H9 (cell line): ENCODE measurements at regions not wholly inside any gene's neighbourhood (a gene's known extent, or its start where the extent isn't known, plus 50 kb on each side); places are given as distances from the start of the nearest gene placed in this dataset.

Experiments used
- DNase-seq: peaks from one replicate; pipeline ENCODE4 v3.0.0-alpha.2; 2017
- H2AFZ ChIP-seq: one replicate; pipeline ENCODE4 v1.6.1; 2013; ENCODE audit warnings: mild to moderate bottlenecking, low read length, control low read depth, moderate library complexity
- H2AK5ac ChIP-seq: 2 replicates; pipeline ENCODE4 v1.6.1; 2013; ENCODE audit warnings: low read length, control low read depth, mixed read lengths; ENCODE audit not compliant: insufficient read length
- H2BK120ac ChIP-seq: one replicate; pipeline ENCODE4 v1.6.1; 2013; ENCODE audit warnings: low read depth, mild to moderate bottlenecking, low read length, control low read depth, inconsistent platforms; ENCODE audit not compliant: poor library complexity, severe bottlenecking
- H2BK12ac ChIP-seq: 2 replicates; pipeline ENCODE4 v1.6.1; 2013; ENCODE audit warnings: low read length, control low read depth, mixed read lengths, low read depth; ENCODE audit not compliant: insufficient read length
- H2BK15ac ChIP-seq: 2 replicates; pipeline ENCODE4 v1.6.1; 2013; ENCODE audit warnings: low read depth, low read length, control low read depth
- H2BK20ac ChIP-seq: one replicate; pipeline ENCODE4 v1.6.1; 2013; ENCODE audit warnings: low read depth, mild to moderate bottlenecking, low read length, control low read depth, inconsistent platforms; ENCODE audit not compliant: poor library complexity, severe bottlenecking
- H2BK5ac ChIP-seq: 2 replicates; pipeline ENCODE4 v1.6.1; 2013; ENCODE audit warnings: low read length, control low read depth, mixed read lengths; ENCODE audit not compliant: insufficient read length
- H3K14ac ChIP-seq: 2 replicates; pipeline ENCODE4 v1.6.1; 2013; ENCODE audit warnings: low read length, control low read depth; ENCODE audit not compliant: insufficient read depth
- H3K18ac ChIP-seq: 2 replicates; pipeline ENCODE4 v1.6.1; 2013; ENCODE audit warnings: low read depth, mild to moderate bottlenecking, mixed read lengths, low read length, control low read depth; ENCODE audit not compliant: insufficient read length
- H3K23ac ChIP-seq: 2 replicates; pipeline ENCODE4 v1.6.1; 2013; ENCODE audit warnings: low read length, control low read depth, mixed read lengths, low read depth; ENCODE audit not compliant: insufficient read length
- H3K23me2 ChIP-seq: 2 replicates; pipeline ENCODE4 v1.6.1; 2013; ENCODE audit warnings: low read depth, mild to moderate bottlenecking, mixed read lengths, low read length, control low read depth; ENCODE audit not compliant: insufficient read length, poor library complexity, severe bottlenecking
- H3K27ac ChIP-seq: 2 replicates; pipeline ENCODE4 v1.5.1; 2013; ENCODE audit warnings: low read length, control low read depth, mixed read lengths, low read depth; ENCODE audit not compliant: insufficient read length
- H3K27me3 ChIP-seq: 2 replicates; pipeline ENCODE4 v1.6.1; 2013; ENCODE audit warnings: low read length, control low read depth, inconsistent platforms; ENCODE audit not compliant: insufficient read depth
- H3K4ac ChIP-seq: 2 replicates; pipeline ENCODE4 v1.6.1; 2013; ENCODE audit warnings: low read depth, mild to moderate bottlenecking, control low read depth, inconsistent platforms, low read length, moderate library complexity
- H3K4me1 ChIP-seq: 2 replicates; pipeline ENCODE4 v1.6.1; 2013; ENCODE audit warnings: low read length, control low read depth, inconsistent platforms; ENCODE audit not compliant: insufficient read depth
- H3K4me2 ChIP-seq: 2 replicates; pipeline ENCODE4 v1.6.1; 2013; ENCODE audit warnings: low read length, control low read depth, mixed read lengths; ENCODE audit not compliant: insufficient read length, insufficient read depth
- H3K56ac ChIP-seq: 2 replicates; pipeline ENCODE4 v1.6.1; 2013; ENCODE audit warnings: low read depth, mild to moderate bottlenecking, mixed read lengths, low read length, control low read depth; ENCODE audit not compliant: insufficient read length
- H3K79me1 ChIP-seq: 2 replicates; pipeline ENCODE4 v1.6.1; 2013; ENCODE audit warnings: low read depth, mild to moderate bottlenecking, moderate library complexity, low read length, control low read depth, inconsistent platforms; ENCODE audit not compliant: insufficient read depth, poor library complexity, severe bottlenecking
- H3K79me2 ChIP-seq: 2 replicates; pipeline ENCODE4 v1.6.1; 2013; ENCODE audit warnings: low read length, control low read depth, inconsistent platforms; ENCODE audit not compliant: insufficient read depth
- H3K9ac ChIP-seq: 2 replicates; pipeline ENCODE4 v1.6.1; 2013; ENCODE audit warnings: low read length, control low read depth, mixed read lengths; ENCODE audit not compliant: insufficient read length; ENCODE audit errors: extremely low read depth
- H3K9me3 ChIP-seq: one replicate; pipeline ENCODE4 v1.6.1; 2013; ENCODE audit warnings: low read depth, low read length, inconsistent platforms; ENCODE audit not compliant: control insufficient read depth
- H3T11ph ChIP-seq: one replicate; pipeline ENCODE4 v1.6.1; 2013; ENCODE audit warnings: mild to moderate bottlenecking, low read length, control low read depth, inconsistent platforms
- H4K20me1 ChIP-seq: one replicate; pipeline ENCODE4 v1.6.1; 2013; ENCODE audit not compliant: control insufficient read depth, insufficient read length, insufficient read depth
- H4K5ac ChIP-seq: 2 replicates; pipeline ENCODE4 v1.6.1; 2013; ENCODE audit warnings: low read depth, mild to moderate bottlenecking, mixed read lengths, low read length, control low read depth; ENCODE audit not compliant: insufficient read length
- H4K8ac ChIP-seq: replicated peaks from 2 replicates; pipeline ENCODE4 v1.6.1; 2013; ENCODE audit warnings: low read length, control low read depth, mixed read lengths, low read depth; ENCODE audit not compliant: insufficient read length
- H4K91ac ChIP-seq: 2 replicates; pipeline ENCODE4 v1.6.1; 2013; ENCODE audit warnings: low read depth, mild to moderate bottlenecking, moderate library complexity, mixed read lengths, low read length, control low read depth; ENCODE audit not compliant: insufficient read length
- H3K27ac Mint-ChIP-seq, 3 experiments: 2 replicates in 2 of 3; 3 replicates in 1 of 3; pipeline ENCODE4 v1.8.0; 2020 to 2021; ENCODE audit warnings: mixed read lengths in 3 of 3, mild to moderate bottlenecking in 1 of 3, moderate library complexity in 1 of 3
- H3K27me3 Mint-ChIP-seq: 2 replicates; pipeline ENCODE4 v1.8.0; 2021; ENCODE audit warnings: low read depth, mild to moderate bottlenecking, moderate library complexity, mixed read lengths
- H3K36me3 Mint-ChIP-seq, 3 experiments: 2 replicates in 2 of 3; 3 replicates in 1 of 3; pipeline ENCODE4 v1.8.0; 2020 to 2021; ENCODE audit warnings: low read depth in 3 of 3, mixed read lengths in 3 of 3; ENCODE audit not compliant: insufficient read depth in 1 of 3
- H3K4me1 Mint-ChIP-seq, 2 experiments: 2 replicates each; pipeline ENCODE4 v1.8.0; 2020; ENCODE audit warnings: mixed read lengths in 2 of 2
- H3K4me3 Mint-ChIP-seq, 2 experiments: 2 replicates in 1 of 2; 3 replicates in 1 of 2; pipeline ENCODE4 v1.8.0; 2020 to 2021; ENCODE audit warnings: mild to moderate bottlenecking in 2 of 2, mixed read lengths in 2 of 2, moderate library complexity in 1 of 2
- H3K9me3 Mint-ChIP-seq, 2 experiments: 2 replicates in 1 of 2; 3 replicates in 1 of 2; pipeline ENCODE4 v1.8.0; 2020; ENCODE audit warnings: mild to moderate bottlenecking in 2 of 2, mixed read lengths in 2 of 2, moderate library complexity in 1 of 2
- CTCF ChIP-seq: fragments of 200-600 bp; sonication (generic); conservative IDR thresholded peaks from 3 replicates; pipeline ENCODE4 v1.8.0; 2021; ENCODE audit warnings: antibody characterized with exemption, mild to moderate bottlenecking
- WGBS: extraction: QIAGEN DNeasy Blood & Tissue Kit; methylation state at CpG from one replicate; pipeline ENCODE4 v1.1.7; 2013; ENCODE audit warnings: missing lambda C conversion rate, low lambda C conversion rate, mixed read lengths; ENCODE audit not compliant: insufficient read length; ENCODE audit errors: extremely low coverage; 5-methylcytosine and 5-hydroxymethylcytosine counted together

GRCh38 chr20:63079971-63080370, 73.2 kb upstream of the BHLHE23 start:
- no peak overlapping the region for H3K4me2 ChIP-seq
- H3K18ac ChIP-seq = no peak overlapping the region
- H2BK5ac ChIP-seq = no peak overlapping the region
- no peak overlapping the region for H2BK120ac ChIP-seq
- H2BK12ac ChIP-seq = no peak overlapping the region
- no peak overlapping the region for H2AK5ac ChIP-seq
- Mint-ChIP-seq H3K4me1 (peaks cover 2 to 5% of the 10 kb centered on the region in 2 experiments; a peak in 3 of 4 replicates), H3K36me3 (no peaks in the 10 kb centered on the region; a peak in 1 of 7 replicates), H3K4me3 (no peak overlapping the region), H3K9me3 (peaks cover 8 to 10% of the 10 kb centered on the region in 2 experiments), H3K27ac (no peak overlapping the region; a peak in 1 of 7 replicates), H3K27me3 (peaks cover 66% of the 10 kb centered on the region)
- no peak for TF ChIP-seq CTCF
- no peak overlapping the region for H3K56ac ChIP-seq
- no peak overlapping the region for H4K8ac ChIP-seq
- no CpG with 5 or more reads among the region's 2 CpGs for WGBS
- no peak overlapping the region for H3K27ac ChIP-seq
- no peak overlapping the region for H3K4ac ChIP-seq
- H3K9ac ChIP-seq = no peak overlapping the region
- no peak overlapping the region for H4K91ac ChIP-seq
- H3K9me3 ChIP-seq = no peaks in the 10 kb centered on the region
- no peaks in the 10 kb centered on the region for H3K4me1 ChIP-seq
- no peak overlapping the region for H3T11ph ChIP-seq
- H2BK15ac ChIP-seq = no peak overlapping the region
- H4K5ac ChIP-seq = no peak overlapping the region
- no peaks in the 10 kb centered on the region for H3K79me1 ChIP-seq
- no peaks in the 10 kb centered on the region for H3K27me3 ChIP-seq
- H2BK20ac ChIP-seq = no peak overlapping the region
- H3K23me2 ChIP-seq = no peaks in the 10 kb centered on the region
- H2AFZ ChIP-seq = no peak overlapping the region
- H3K14ac ChIP-seq = no peak overlapping the region
- no peaks in the 10 kb centered on the region for H3K79me2 ChIP-seq
- no peak overlapping the region for H3K23ac ChIP-seq
- DNase-seq = no peak
- H4K20me1 ChIP-seq = no peaks in the 10 kb centered on the region
